Kidney capillary endothelial cell (primary cell): ENCODE measurements at regions not wholly inside any gene's neighbourhood (a gene's known extent, or its start where the extent isn't known, plus 50 kb on each side); places are given as distances from the start of the nearest gene placed in this dataset.

ENCODE experiments used
- DNase-seq: peaks from one replicate; pipeline ENCODE4 v3.0.0-alpha.2; 2018; ENCODE audit warnings: low spot score

DNA sequence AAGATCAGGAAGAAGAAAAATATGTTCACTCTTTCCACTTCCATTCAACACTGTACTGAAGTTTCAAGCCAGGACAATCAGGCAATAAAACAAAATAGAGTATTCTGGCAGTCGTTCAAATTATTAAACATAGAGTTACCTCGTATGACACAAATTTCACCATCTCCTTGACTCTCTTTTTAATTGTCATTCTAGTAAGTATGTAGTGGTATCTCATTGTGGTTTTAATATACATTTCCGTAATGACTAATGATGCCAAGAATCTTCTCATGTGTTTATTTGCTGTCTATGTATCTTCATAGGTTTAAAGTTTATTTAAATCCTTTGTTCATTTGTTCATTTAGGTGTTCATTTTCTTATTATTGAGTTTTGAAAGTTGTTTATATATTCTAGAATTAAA is 352.2 kb downstream of the IDS start:
- DNase-seq: no peak

DNA sequence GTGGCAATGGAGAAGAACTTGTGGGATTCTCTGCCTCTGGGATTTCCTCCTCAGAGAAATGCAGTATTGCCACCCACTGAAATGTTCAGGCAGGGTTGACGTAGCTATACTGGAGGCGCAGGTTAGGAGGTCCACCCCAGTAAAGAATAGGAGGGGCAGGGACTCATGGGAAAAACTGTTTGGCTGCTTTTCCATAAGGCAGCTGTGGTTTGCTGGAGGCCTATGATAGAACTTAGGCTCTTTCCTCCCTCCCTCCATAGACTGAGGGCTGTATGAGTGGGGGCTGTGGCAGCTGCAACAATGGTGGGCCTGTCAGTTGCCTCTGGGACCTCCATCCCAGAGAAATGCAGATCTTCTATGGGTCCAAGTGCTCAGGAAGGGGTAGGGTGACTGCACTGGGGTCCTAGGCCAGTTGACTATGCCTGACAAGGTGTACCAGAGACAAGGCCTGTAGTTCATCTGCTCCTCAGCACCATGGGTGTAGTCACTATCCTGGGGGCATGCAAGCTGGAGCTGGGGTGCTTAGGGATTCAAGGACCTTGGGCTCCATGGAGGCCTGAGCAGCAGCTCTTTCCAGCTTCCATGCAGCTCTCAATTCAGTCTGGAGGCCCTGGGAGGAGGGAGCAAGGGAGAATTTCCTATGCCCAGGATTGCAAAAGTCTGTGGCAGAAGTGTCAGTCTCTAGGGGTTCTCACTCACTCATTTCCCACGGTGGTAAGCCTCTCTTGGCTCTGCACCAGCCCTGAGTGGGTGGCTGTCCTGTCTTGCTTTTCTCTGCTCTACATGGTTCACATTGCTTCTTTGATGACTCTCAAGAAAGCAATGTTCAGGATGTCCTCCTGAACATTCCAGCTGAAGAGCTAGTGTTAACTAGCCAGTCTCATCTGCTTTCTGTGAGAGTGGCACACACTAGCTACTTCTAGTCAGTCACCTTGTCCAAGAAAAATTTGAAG is 353.0 kb downstream of the IDS start:
- no peak for DNase-seq

DNA sequence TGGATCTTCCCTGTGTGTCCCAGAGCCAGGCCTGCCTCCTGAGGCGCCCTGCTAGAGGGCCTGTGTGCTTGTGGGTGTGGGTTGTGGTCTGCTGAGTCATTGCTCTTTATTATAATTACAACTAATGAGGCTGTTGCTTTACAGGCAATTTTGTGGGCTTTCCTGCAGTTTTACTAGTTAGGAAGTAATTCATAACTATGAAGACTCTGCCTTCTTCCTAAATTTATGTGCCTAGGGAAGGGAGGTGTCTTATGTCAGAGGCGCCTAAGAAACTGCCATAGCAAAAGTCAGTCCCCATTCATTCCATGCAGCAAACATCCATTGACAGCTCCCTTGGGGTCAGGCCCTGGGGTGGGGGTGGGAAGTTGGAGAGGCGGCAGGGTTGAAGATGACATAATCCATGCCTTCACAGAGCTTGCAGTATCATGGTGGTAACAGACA is 359.2 kb downstream of the IDS start:
- no peak for DNase-seq

DNA sequence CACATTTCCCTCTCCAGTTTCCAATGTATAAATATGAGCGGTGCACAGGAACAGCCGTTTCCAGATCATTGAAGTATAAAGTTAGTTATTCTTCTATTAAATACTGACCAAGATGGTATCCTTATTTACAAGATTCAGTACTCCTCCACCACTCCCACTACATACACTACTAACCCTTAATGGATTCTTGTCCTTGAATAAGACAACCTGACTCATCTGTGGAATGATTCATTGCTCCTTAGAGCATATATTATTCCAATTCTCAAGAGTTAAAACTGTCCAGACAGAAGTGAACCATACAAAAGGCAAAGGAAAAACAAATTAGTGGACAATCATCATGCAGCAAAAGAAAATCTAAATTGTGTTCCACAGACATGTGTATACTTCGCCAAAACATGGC is 373.3 kb downstream of the IDS start:
- DNase-seq: peak; percentile 2

DNA sequence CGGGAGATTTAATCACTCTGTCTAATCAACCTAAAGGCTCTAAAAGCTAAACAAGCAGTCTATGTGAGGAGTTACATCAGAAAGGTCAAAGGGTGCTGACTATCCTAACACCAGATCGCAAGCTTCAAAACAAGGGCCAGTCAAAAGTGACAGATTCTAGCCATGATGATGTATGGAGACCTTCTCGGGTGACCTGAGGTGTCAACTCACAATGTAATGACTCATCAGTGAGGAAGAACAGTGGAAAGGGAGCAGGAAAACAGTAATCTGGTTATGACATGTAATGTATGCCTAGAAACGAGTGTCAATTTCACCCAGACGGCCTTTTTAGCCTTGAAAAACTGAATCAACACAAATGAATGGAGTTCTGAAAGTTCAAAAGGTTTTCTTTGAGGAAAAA is 375.3 kb downstream of the IDS start:
- peak; percentile 16 for DNase-seq

DNA sequence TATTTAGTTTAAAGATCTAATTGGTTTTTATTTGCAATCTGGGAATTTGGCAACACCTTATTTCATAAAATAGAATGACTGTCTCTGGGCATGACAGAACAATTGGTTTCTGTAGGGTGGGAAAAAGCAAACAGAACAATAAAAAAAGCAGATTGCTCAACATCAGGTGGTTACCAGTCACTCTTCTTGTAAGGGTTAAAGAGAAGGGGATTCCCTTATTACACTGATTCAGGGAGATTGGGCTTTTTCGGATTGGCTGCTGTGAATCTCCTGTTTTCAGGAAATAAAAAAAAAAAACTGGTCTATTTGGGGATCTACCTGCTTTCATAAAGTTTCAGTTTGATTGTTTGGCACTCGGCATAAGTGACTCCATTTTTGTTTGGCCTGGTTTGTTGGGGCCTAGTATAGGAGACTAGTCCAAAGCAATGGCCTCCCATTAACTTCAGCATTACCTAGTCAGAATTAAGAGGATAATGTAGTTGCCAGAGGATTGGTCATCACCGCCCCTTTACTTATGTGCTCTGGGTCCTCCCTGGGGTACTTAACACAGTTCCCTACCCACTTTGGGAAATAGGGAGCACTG is 380.5 kb downstream of the IDS start:
- DNase-seq: no peak

DNA sequence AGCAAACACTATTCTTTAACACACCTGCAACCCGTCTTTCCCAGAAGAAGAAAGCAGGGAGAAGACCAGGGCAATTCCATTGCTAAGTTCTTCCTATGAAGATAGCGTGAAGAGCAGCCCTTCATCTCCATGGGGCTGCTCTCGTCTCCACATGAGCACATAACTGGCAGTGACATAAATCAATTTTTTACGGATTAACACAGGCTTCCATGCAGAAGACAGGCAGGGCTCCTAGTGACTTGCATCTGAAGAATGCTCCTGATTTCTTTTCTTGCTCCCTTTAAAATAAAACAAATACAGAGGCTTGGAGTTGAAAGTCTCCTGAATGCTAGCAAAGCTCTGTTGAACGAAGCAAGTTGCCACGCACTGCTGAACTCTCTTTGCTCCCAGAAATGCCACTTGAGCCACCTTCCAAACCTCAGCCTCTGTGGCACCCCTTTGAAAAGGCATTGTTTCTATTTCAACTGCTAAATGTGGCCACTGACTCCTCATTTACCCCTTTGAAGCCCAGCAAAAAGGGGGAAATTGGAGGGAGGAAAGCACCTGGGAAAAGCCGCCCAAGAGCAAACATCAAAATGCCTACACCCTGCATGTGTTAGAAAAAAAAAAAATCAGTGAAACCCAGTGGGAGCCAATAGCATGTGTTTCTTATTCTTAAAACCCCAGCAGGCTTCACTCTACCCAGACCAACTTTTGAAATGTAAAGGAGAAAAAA is 383.7 kb downstream of the IDS start:
- no peak for DNase-seq

DNA sequence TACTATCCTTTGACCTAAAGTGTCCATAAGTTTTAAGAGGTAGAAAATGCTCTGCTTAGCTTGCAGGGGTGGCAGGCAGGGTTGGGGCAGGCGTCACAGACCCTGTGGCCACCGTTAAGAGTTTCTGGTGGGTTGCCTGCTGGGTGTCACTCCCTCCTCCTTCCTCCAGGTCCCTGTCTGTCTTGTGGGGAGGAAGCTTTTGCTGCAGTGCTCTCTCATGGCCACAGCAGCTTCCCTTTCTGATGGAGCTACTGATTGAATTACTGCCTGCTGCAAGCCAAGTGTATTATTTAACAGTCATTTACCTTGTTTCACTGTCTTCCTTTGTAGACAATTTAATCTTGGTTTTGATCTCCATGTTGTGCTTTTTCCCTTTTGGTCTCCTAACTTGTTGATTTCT is 384.6 kb downstream of the IDS start:
- DNase-seq: no peak

DNA sequence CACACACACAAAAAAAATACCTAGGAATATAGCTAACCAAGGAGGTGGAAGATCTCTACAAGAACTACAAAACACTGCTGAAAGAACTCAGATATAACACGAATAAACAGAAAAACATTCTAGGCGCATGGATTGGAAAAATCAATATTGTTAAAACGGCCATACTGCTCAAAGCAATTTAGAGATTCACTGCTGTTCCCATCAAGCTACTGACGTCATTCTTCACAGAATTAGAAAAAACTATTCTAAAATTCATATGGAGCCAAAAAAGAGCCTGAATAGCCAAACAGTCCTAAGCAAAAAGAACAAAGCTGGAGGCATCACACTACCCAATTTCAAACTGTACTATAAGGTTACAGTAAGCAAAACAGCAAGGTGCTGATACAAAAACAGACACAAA is 390.2 kb downstream of the IDS start:
- DNase-seq: no peak

DNA sequence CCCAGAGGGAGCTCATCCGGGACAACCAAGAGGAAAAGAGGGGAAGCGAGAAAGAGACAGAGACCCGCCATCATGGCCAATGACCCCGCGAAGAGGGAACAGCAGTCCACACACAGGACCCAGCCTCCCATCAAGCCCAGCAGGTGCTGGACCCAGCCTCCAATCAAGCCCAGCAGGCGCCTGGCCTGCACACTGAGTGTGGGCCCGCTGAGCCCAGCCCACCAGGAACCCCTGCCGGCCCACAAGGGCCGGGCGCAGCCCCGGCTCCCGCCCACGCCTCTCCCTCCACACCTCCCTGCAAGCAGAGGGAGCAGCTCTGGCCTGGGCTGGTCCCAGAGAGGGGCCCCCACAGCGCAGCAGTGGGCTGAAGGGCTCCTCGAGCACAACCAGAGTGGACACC is 391.1 kb downstream of the IDS start:
- no peak for DNase-seq

DNA sequence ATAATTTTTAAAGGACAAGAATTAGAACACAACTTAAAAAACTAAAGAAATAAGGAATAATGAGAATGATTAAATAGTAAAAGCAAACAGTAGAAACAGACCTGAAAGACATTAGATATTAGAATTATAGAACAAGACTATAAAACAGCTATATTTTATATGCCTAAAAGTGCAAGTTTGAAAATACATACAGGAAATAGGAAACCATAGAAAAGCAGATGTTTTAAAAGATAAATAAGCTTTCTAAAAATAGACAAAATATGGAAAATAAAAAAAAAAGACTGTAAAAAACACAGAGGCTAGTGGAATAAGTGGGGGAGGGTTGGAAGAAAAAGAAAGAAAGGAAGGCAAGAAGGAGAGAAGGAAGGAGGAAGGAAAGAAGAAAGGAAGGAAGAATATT is 407.3 kb downstream of the IDS start:
- no peak for DNase-seq

DNA sequence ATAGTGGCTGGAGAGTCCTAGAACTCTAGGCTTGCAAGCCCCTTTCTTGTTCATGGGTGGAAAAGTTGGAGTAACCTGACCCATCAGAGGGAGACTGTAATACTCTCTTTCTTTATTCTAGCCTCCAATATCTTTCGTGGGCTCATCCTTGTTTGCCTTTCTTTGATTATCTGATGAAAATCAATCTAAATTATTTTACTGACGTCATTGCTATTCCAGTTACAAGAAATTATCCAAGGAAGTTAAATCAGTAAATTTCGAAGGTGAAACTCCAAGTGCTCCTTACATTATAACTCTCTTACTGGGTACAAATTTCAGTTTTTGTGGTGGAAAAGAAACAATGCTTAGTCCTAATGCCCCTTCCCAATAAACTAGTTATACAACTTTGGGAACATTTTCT is 412.9 kb downstream of the IDS start:
- no peak for DNase-seq

DNA sequence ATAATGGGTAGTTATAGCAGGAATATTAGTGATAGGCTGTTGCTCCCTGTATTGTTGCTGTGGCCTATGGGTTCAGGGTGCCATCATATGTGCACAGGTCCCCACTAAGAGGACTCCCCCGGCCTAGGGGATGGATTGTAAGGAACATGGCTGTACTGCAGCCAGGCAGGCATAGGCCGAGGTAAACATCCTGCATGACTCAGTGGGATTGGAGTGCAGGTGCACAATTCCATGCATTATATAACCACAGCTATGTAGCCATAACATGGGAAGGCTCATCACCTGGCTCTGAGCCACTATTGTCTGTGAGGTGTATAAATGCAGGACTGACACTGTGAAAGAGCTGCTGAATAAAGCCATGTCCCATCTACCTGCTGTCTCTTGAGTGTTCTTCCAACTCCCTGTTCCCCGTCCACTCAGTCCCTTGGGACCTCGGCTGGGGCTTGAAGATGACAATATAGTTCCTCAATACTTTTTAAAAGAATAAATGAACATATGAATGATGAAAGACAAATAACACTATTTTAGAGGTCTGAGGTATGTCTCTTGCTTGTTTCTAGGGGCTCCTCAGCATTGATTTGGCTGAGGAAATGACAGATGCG is 425.2 kb downstream of the IDS start:
- DNase-seq: no peak

DNA sequence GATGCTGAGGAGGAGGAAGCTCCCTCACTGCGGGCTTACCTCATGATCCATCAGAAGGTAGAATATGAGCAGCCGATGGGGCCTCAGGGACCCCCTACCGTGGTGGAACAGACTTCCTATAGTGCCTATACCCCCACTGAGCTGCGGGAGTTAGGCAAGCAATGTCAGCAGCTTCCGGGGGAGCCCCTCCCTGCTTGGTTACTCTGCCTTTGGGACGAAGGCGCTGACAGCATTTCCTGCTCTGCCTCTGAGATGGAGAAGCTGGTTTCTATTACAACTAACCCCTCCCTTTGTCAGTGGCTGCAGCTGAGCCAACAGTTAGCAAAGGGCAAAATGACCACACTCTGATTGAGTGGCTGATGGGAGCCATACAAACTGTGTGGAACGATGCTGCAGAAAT is 430.7 kb downstream of the IDS start:
- peak; percentile 18 for DNase-seq

DNA sequence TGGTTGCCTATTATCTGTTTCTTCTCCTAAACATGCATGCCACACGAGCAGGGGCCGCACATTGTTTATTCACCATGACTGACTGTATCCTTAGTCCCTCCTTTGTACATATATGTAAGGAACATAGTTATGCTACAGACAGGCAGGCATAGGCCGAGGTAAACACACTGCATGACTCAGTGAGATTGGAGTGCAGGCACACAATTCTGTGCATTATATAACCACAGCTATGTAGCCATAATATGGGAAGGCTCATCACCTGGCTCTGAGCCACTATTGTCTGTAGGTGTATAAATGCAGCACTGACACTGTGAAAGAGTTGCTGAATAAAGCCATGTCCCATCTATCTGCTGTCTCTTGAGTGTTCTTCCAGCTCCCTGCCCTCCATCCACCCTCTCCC is 431.6 kb downstream of the IDS start:
- DNase-seq: peak; percentile 2

DNA sequence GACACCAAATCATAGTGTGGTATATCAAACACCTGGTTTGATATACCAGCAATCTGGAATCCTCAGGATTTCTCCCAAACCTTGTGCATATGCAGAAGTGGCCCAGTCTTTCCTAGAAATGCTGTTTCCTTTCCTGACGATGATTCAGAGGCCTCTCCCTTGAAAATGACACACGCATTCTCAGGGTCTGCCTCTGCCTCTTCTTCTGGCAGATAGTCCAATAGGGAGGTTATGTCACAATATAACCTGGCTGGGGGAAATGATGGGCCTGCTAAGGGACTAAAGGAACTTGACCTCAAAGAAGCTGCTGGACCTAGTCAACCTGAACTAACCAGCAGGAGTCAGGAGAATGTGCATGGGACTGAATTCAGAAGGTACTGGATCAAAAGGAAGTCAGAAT is 435.2 kb downstream of the IDS start:
- DNase-seq: no peak

DNA sequence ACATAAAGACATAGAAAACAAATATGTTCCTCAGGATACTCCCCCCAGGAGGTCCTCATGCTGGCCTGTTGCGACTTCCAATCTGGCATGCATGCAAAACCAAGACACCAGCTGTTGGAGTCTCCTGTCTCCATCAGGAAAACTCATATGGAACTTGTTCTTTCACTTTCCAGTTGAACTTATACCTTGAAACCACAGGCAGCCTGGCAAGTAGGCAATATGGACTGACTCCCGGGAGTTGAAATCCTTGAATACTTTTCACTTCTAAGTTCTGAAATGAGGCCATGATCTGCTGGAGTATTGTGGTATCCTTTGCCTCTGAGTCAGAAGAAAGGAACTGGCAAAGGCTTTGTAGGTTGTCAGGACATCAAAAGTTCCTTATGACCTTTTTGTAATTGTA is 444.2 kb downstream of the IDS start:
- DNase-seq: no peak
